Common myeloid progenitor, CD34-positive (primary cell): ENCODE measurements at regions not wholly inside any gene's neighbourhood (a gene's known extent, or its start where the extent isn't known, plus 50 kb on each side); places are given as distances from the start of the nearest gene placed in this dataset.
"Not testable (repeated sequence)": the region's sequence is repeated elsewhere in the genome, so short reads cannot be mapped to it uniquely, and the experiment has no call there.

Experiments used
- CTCF ChIA-PET: fragments of 350-600 bp; sonication (Branson Sonifier 250); formaldehyde crosslinking; loops from one replicate; lab custom pipeline; 2021; ENCODE audit warnings: antibody characterized with exemption; lab: Charles Lee
- POLR2A ChIA-PET: fragments of 350-600 bp; sonication (Branson Sonifier 250); formaldehyde crosslinking; loops from one replicate; lab custom pipeline; 2021; ENCODE audit warnings: antibody characterized with exemption; lab: Charles Lee
- DNase-seq, 3 donors: peaks; one replicate each; pipeline versions ENCODE4 v3.0.0 to v3.0.0-alpha.2; 2013
- H3K27ac ChIP-seq, 2 experiments: 1 replicate in 1 of 2; 2 replicates in 1 of 2; pipeline ENCODE4 v1.7.0; 2013; ENCODE audit warnings: inconsistent platforms in 2 of 2, low read length in 2 of 2, mild to moderate bottlenecking in 2 of 2, low read depth in 1 of 2, moderate library complexity in 1 of 2; ENCODE audit not compliant: severe bottlenecking in 2 of 2, insufficient read depth in 1 of 2, poor library complexity in 1 of 2
- H3K27me3 ChIP-seq, 5 experiments: replicated peaks in 2 of 5; 1 replicate in 3 of 5; 2 replicates in 2 of 5; pipeline versions ENCODE4 v1.6.1 to v1.7.0; 2013; ENCODE audit warnings: low read length in 4 of 5, mild to moderate bottlenecking in 2 of 5, moderate library complexity in 2 of 5, inconsistent platforms in 1 of 5; ENCODE audit not compliant: insufficient read depth in 5 of 5, control insufficient read depth in 4 of 5
- H3K36me3 ChIP-seq, 4 experiments: 1 replicate in 2 of 4; 2 replicates in 2 of 4; pipeline versions ENCODE4 v1.6.1 to v1.7.0; 2013; ENCODE audit warnings: low read length in 3 of 4, control low read depth in 1 of 4, mild to moderate bottlenecking in 1 of 4; ENCODE audit not compliant: control insufficient read depth in 4 of 4, insufficient read depth in 4 of 4
- H3K4me1 ChIP-seq, 4 experiments: 1 replicate in 3 of 4; 2 replicates in 1 of 4; pipeline versions ENCODE4 v1.6.1 to v1.7.1; 2013; ENCODE audit warnings: low read length in 3 of 4, mild to moderate bottlenecking in 3 of 4, control low read depth in 1 of 4, inconsistent platforms in 1 of 4, moderate library complexity in 1 of 4; ENCODE audit not compliant: control insufficient read depth in 4 of 4, insufficient read depth in 4 of 4; ENCODE audit errors: control extremely low read depth in 1 of 4
- H3K4me3 ChIP-seq, 7 experiments: 1 replicate in 4 of 7; 2 replicates in 3 of 7; pipeline versions ENCODE4 v1.5.1 to v1.7.0; 2013; ENCODE audit warnings: mild to moderate bottlenecking in 7 of 7, low read length in 6 of 7, moderate library complexity in 6 of 7, inconsistent platforms in 2 of 7, low read depth in 2 of 7, control low read depth in 1 of 7; ENCODE audit not compliant: insufficient read depth in 4 of 7, control insufficient read depth in 1 of 7; ENCODE audit errors: extremely low read depth in 1 of 7
- H3K9me3 ChIP-seq, 5 experiments: 1 replicate in 4 of 5; 2 replicates in 1 of 5; pipeline versions ENCODE4 v1.6.1 to v1.7.1; 2013; ENCODE audit warnings: low read length in 4 of 5, mild to moderate bottlenecking in 2 of 5, inconsistent platforms in 1 of 5, low read depth in 1 of 5, moderate library complexity in 1 of 5; ENCODE audit not compliant: control insufficient read depth in 4 of 5, insufficient read depth in 2 of 5; ENCODE audit errors: control extremely low read depth in 1 of 5
- WGBS: methylation state at CpG from one replicate; pipeline ENCODE4 v1.1.5; 2013; ENCODE audit not compliant: insufficient coverage; 5-methylcytosine and 5-hydroxymethylcytosine counted together

DNA sequence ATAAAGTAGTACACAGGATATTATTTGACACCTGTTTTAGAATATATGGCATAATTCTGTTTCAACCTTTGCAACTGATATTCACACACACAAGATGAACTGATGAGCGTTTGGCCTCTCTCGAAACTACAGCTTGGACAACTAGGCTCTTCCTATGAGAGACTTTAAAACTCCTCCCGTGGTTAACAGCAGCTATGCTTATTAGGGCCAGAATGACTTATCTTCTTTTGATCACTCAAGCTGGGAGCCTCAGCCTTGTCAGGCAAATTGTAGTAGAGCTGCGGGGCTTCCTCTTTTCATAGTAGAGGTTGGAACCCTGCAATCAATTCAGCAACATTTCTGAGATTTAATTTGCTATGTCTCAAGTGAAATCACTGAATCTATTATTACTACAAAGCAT lies 381.3 kb upstream of the ANKRD20A1 start:
- H3K27me3 ChIP-seq, H3K9me3 ChIP-seq, POLR2A ChIA-PET, CTCF ChIA-PET, DNase-seq, H3K36me3 ChIP-seq, H3K4me3 ChIP-seq, H3K4me1 ChIP-seq, H3K27ac ChIP-seq: not testable (repeated sequence)
- no CpG with 5 or more reads among the region's 4 CpGs for WGBS

- CTCF ChIA-PET, result not testable (repeated sequence)
- WGBS, result no CpG with 5 or more reads among the region's 5 CpGs
These were observed 388.0 kb upstream of the ANKRD20A1 start for GRCh38 chr9:67470739-67471138.

DNA sequence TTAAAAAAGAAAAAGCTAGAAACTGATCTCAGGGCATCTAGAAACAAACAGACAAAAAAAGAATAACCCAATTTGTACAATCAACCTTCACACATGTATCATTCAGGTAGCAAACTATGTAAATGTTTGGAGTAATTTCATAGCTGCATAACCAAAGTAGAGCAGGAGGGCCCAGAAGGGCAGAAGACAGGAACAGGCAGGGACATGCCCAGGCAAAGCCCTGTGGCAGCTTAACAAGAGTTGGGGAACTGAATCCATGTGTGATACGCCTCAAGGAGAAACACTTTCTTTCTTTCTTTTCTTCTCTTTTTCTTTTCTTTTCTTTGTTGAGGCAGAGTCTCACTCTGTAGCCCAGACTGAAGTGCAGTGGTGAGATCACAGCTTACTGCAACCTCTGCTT lies 390.4 kb upstream of the ANKRD20A1 start:
- H3K27ac ChIP-seq, POLR2A ChIA-PET, DNase-seq, H3K4me3 ChIP-seq, H3K4me1 ChIP-seq, H3K9me3 ChIP-seq, CTCF ChIA-PET, H3K27me3 ChIP-seq, H3K36me3 ChIP-seq: not testable (repeated sequence)
- no CpG with 5 or more reads among the region's 1 CpG for WGBS

More at GRCh38 chr9:67470739-67471138, 388.0 kb upstream of the ANKRD20A1 start:
- H3K27me3 ChIP-seq, DNase-seq, H3K4me3 ChIP-seq, H3K9me3 ChIP-seq, POLR2A ChIA-PET, H3K36me3 ChIP-seq, H3K27ac ChIP-seq, H3K4me1 ChIP-seq: not testable (repeated sequence)

- H3K27me3 ChIP-seq, DNase-seq, H3K4me1 ChIP-seq, H3K36me3 ChIP-seq, H3K4me3 ChIP-seq, CTCF ChIA-PET, H3K9me3 ChIP-seq, H3K27ac ChIP-seq, POLR2A ChIA-PET: not testable (repeated sequence)
- WGBS, result no CpG with 5 or more reads among the region's 25 CpGs
These were observed 396.7 kb upstream of the ANKRD20A1 start for GRCh38 chr9:67461796-67462757.

- H3K4me3 ChIP-seq, H3K36me3 ChIP-seq, POLR2A ChIA-PET, H3K27ac ChIP-seq, H3K9me3 ChIP-seq, H3K27me3 ChIP-seq, CTCF ChIA-PET, DNase-seq, H3K4me1 ChIP-seq: not testable (repeated sequence)
- no CpG with 5 or more reads among the region's 3 CpGs for WGBS
These were observed 405.8 kb upstream of the ANKRD20A1 start for GRCh38 chr9:67452941-67453340.

- WGBS, result no CpG with 5 or more reads among the region's 3 CpGs
- H3K36me3 ChIP-seq, H3K4me1 ChIP-seq, POLR2A ChIA-PET, CTCF ChIA-PET, DNase-seq, H3K4me3 ChIP-seq, H3K9me3 ChIP-seq, H3K27me3 ChIP-seq, H3K27ac ChIP-seq: not testable (repeated sequence)
These were observed 416.4 kb upstream of the ANKRD20A1 start for GRCh38 chr9:67442313-67442712.

DNA sequence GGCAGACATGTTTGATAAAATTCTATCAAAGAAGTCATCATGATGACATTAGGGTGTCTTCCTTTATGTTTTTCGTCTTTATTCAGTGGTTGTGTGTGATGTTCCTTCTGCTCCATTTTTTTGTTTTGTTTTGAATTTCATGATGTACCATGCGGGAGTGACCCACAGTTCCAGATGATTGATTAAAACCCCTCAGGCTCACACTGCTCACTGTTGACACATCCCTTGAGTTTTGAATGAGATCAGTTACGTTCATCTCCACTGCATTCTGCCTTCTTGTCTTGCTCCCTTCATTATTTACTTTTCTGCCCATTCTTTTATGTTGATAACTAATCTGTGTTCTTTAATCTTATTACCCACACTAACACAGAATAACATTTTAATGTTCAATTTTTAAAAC lies 421.7 kb upstream of the ANKRD20A1 start:
- no CpG with 5 or more reads among the region's 3 CpGs for WGBS
- H3K9me3 ChIP-seq, H3K27ac ChIP-seq, H3K4me3 ChIP-seq, H3K36me3 ChIP-seq, DNase-seq, H3K4me1 ChIP-seq, CTCF ChIA-PET, POLR2A ChIA-PET, H3K27me3 ChIP-seq: not testable (repeated sequence)
